ENCODE measurements at regions not wholly inside any gene's neighbourhood (a gene's known extent, or its start where the extent isn't known, plus 50 kb on each side); places are given as distances from the start of the nearest gene placed in this dataset.
"Not testable (repeated sequence)": the region's sequence is repeated elsewhere in the genome, so short reads cannot be mapped to it uniquely, and the experiment has no call there.

DNA sequence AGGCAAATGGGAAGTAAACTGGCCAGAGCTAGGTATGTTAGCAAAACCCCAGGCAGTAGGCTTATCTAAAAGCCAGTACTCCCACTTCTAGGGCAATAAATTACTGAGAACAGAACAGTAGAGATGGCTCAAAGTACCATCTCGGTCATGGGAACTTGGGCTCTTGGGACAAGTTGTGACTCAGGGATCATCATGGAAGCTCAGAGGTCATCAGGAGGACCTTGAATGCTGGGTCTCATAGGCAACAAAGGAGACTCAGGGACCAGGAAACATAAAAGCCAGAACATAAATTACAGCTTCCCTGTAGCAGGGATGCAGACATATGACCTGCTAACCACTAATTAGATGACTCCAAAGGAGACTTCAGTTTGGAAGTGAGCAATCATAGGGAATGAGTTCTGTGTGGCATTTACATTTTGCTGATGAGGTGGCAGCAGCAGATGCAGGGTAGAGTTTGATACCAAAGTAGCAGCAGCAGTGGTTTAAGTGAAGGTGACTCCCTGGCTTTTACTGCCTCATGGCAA lies 97.6 kb upstream of the SCAF11 start:
- no peak for DNase-seq (ENCODE audit: low read depth)

DNA sequence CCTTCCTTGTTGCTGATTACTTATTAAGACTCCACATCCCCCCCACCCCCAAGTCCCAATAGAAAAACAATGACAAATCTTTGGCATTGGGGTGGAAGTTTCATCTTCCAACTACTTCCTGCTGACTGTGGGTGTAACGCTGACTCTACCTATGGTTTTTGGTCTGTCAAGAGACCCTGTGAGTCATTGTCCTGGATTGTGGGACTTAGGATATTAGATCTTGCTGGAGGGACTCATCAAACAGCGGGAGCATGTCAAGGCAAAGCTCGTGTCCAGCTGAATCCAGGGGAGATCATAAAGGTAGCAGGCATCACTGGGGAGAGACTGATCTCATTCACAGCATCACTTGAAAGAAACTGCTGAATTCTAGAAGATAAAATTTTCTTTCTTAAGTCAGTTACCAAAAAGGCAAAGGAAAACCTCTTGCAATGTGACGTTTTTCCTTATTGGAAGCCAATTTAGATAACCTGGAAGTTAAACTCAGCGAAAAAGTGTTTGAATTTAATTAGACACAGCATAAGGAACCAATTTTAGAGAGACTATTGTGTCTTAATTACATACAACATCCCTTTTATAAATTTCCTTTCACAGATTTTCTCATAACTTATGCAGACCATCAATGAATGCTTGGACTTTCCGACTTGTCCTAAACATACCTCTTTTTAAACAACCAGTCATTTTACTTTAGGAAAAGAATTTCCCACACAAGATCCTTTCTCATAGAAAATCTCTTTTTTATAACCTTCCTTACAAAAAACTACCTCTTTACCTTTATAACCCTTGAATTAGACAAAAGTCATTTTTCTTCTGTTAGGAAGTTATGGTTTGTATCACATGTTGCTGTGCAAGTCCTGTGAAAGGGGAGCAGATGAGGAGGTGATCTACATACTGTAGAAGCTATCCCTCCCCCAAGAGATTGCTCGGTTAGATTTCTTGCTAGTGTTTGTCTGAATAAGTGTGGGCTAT lies 94.6 kb upstream of the SCAF11 start:
- no peak for DNase-seq (ENCODE audit: low read depth)

DNA sequence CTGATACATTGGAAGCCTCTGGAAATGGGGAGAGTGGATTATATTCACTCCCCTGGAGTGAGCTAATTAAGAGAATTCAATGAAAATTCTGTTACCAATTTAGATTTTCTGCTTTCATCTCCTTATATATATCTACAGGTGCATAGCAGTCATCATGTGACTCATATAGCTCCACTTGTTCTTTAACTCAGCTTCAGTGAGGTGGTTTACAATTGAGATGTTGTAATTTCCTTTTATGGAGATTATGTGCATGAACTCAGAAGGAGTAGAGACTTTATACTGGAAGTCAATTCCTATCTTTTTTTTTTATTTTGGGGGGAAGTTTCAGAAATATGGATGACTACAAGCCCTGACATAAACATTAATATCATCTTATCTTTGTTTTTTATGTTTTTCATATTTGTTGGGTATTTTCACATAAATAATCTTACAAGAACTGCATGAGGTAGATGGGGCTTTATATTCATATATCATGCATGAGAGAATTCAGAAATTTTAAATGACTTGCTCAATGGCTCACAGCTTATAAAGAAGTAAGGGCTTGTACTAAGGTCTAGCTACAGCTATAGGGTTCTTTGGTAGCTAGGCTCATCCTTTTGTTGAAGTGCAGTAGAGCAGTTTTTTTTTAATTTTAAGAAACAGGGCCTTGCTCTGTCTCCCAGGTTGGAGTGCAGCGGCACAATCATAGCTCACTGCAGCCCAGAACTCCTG lies 92.3 kb upstream of the SCAF11 start:
- no peak for DNase-seq (ENCODE audit: low read depth)

DNA sequence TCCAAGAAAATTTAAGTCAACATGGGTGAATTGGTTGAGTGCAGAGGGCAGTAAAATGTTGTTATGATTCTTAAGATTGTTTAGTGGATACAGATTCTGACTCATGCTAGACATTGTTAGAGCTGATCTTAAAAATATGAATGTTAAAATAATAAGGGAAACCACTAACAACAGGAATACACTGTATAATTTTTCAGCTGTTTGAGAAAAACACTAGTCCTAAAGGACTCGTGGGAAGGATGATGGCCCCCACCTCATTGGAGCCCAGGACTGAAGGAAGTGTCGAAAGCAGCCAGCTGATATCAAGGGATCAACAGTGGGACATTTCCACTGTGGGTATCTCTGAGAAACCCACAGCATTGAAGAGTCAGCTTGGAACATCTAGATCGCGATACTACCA lies 82.9 kb upstream of the SCAF11 start:
- no peak for DNase-seq (ENCODE audit: low read depth)

DNA sequence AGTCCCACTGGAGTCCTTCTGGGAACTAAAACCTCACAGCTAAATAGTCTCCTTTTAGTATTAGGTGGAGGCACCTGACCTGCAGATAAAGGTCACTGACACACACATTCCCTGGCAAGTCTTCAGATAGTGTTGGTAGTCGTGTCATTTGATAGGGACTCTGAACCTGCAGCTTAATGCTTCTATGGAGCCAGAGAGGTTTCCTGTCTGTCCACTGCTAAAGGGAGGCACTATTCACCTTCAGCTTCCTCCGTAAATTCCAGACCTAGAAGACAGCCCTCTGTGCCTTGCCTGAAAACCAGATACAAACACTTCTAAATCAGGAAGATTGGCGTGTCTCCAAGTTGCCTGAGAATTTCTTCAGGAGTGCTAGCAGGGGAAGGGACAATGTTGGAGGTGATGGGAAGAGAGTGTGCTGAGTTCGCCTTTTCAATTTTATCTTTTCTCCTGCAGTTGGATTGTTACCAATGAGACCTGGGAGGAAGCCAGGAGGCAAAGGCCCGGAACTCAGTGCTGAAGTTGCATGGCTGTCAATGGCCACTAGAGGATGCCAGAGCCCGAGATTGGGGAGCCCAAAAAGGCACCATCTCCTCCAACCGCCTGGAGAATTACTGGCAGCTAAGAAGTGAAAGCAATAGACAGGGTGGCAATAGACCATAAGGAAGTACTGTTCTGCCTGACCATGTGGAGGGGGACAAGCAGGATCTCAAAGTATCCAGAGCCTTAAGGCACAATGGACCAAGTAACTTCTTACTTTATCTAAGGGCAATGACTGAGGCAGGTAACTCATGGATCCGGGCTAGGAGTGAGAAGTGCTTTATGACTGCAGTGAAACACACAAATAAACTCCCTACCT lies 81.6 kb upstream of the SCAF11 start:
- DNase-seq (ENCODE audit: low read depth): peak; percentile 76

DNA sequence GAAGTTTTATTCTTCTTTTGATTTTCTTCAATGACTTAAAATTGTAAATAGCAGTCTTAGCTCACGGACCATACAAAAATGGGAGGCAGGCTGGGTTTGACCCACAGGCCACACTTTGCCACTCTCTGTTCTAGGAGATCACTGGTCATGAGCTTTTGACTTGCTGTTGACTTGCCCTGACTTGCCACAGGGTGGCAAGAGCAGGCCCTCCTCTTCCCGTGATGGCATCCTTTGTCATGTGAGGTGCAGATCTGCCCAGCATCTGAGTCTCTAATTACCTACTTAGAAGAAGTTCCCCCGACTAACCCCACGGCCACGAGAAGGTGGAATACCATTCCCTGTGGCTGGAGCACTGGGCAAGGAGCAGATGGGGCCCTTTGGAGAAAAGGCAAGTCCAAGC lies 81.0 kb upstream of the SCAF11 start:
- DNase-seq (ENCODE audit: low read depth): no peak

DNA sequence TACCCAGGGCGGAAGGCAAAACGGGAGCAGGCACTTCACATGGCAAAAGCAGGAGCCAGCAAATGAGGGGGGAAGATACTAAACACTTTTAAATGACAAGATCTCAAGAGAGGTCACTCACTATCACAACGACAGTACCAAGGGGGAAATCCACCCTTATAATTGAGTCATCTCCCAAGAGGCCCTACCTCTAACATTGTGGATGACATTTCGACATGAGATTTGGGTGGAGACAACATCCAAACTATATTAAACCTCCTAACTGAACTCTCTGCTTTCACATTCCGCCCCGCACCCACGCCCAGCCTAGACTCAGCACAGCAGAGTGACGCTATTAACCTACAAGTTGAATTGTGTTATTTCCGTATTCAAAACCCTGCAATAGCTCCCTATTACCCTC lies 76.7 kb upstream of the SCAF11 start:
- DNase-seq (ENCODE audit: low read depth): no peak

DNA sequence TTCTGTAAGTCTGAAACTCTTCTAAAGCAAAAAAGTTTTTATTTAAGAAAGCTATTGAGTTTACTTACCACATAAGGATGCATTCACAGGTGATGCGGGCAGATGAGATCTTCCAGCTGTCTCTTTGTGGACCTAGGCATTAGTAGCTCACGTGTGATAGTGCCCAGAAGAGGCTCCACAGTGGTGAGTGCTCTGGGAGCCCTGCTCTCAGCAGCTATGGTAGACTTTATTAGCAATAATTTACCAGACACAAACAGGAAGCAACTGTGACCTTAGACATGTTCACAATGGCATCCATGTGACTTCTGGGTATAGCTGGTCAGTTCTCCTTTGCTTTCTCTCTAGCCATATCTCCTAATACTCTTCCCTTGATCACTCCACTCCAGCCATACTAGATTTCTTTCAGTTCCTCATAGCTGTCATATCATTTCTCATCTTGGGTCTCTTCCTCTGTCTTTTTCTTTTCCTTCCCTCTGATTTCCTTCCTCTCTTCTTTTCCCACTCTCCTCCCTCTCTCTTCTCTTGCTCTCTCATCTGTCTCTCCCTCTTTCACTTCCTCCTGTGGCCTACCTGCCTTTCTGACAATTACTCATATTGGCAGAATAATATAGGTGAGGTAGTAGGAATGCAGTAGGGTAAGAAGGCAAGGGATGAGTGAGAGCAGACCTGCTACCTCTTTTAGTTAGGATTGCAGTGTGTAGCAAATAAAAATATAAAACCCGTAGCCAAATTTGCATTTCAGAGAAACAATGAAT lies 75.2 kb upstream of the SCAF11 start:
- DNase-seq (ENCODE audit: low read depth): no peak

DNA sequence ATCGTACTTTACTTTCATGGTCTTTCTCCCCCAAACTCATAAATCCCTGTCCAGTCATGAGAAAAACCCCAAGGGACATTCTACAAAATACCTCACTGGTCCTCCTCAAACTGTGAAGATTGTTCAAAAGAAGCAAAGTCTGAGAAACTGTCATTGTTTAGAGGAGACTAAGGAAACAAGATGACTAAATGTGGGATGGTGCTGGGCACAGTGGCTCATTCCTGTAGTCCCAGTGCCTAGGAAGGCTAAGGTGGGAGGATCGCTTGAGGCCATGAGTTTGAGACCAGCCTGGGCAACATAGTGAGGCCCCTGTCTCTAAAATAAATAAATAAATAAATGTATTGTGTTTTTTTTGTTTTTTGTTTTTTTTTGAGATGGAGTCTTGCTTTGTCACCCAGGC lies 74.2 kb upstream of the SCAF11 start:
- DNase-seq (ENCODE audit: low read depth): no peak

DNA sequence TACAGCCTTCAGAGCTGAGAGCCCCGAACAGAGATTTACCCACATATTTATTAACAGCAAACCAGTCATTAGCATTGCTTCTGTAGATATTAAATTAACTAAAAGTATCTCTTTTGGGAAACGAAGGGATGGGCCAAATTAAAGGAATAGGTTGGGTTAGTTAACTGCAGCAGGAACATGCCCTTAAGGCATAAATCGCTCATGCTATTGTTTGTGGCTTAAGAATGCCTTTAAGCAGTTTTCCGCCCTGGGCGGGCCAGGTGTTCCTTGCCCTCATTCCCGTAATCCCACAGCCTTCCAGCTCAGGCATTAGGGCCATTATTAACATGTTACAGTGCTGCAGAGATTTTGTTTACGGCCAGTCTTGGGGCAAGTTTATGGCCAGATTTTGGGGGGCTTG lies 68.3 kb upstream of the SCAF11 start:
- not testable (repeated sequence) for DNase-seq (ENCODE audit: low read depth)

DNA sequence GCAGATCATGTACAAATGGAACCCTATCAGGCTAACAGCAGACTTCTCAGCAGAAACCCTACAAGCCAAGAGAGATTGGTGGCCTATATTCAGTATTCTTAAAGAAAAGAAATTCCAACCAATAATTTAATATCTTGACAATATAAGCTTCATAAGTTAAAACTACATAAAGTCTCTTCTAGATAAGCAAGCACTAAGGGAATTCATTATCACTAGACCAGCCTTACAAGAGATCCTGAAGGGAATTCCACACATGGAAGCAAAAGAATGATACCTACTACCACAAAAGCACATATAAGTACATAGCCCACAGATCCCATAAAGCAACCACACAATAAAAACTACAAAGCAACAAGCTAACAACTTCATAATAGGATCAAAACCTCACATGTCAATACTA lies 60.4 kb upstream of the SCAF11 start:
- no peak for DNase-seq (ENCODE audit: low read depth)

DNA sequence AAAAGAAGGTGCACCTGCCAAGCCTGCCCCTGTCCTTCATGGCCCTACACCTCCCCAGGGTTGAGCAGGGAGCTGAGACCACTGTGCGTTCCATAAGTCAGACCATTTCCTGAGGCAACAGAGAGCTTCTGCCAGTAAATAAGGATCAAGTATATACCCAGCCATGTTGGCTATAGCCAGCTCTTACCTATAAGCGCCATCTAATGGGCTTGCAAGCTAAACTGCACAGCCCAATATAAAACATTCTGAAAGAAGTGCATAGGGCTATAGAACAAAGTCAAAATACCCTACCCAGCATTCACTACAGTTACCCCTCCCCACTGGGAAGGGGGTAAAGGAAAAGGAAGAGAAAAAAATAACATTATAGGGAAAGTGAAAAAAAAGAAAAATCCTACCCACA lies 59.3 kb upstream of the SCAF11 start:
- DNase-seq (ENCODE audit: low read depth): no peak

DNA sequence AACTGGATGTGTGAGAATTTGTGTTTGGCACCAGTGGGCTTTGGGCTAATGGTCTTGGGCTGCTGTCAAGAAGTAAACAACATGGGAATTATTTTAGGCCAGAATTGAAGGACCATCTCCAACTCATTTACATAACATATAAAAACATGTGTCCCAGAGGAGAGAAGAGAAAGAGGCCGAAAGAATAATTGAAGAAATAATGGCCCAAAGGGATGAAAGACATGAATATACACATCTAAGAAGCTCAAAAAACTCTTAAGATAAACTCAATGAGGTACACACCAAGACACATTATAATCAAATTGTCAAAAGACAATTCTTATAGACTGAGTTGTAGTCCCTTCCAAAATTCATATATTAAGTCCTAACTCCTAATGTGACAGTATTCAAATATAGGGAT lies 56.1 kb upstream of the SCAF11 start:
- DNase-seq (ENCODE audit: low read depth): no peak

DNA sequence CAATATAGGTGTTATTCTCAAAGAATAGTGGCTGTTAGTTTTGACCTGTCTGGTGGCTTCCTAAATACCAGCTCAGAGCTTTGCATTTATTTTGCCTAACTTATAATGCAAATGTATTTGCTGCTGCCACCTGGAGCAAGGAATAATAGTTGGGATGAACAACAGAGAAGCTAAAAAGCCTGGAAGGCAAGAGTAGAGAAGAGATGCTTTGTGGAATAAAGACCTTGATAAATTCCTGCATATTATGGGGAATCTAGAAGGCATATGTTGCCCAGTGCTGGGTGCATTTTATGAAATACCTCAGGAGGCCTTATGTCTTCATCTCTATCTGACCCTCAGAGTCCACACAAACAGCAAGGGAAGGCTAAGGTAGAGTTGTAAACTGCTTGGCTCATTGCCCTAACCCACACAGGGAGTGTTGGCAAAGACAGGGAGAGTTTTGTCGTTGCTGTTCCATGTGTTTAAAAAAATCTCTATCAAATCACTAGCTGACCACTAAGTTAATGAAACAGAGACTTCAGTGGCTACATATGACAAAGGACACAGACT lies 53.7 kb upstream of the SCAF11 start:
- no peak for DNase-seq (ENCODE audit: low read depth)

Measured in iris pigment epithelial cell (primary cell).